Prostate gland (tissue), 2 donors: ENCODE measurements at regions not wholly inside any gene's neighbourhood (a gene's known extent, or its start where the extent isn't known, plus 50 kb on each side); places are given as distances from the start of the nearest gene placed in this dataset.

Experiments used
- POLR2A ChIP-seq: fragments of 450-650 bp; IDR thresholded peaks from one replicate; pipeline ENCODE4 v1.6.1; 2016; ENCODE audit warnings: antibody characterized with exemption, mild to moderate bottlenecking
- TF ChIP-seq, protein P1 (sequence below), 4 experiments: fragments of 200-600 bp in 2 of 4; fragments of 450-650 bp in 2 of 4; sonication (generic) in 2 of 4; IDR thresholded peaks; 1 replicate in 3 of 4; 2 replicates in 1 of 4; pipeline ENCODE4 v1.5.1; 2016 to 2019; ENCODE audit warnings: antibody characterized with exemption in 4 of 4, mild to moderate bottlenecking in 2 of 4, moderate library complexity in 2 of 4

DNA sequence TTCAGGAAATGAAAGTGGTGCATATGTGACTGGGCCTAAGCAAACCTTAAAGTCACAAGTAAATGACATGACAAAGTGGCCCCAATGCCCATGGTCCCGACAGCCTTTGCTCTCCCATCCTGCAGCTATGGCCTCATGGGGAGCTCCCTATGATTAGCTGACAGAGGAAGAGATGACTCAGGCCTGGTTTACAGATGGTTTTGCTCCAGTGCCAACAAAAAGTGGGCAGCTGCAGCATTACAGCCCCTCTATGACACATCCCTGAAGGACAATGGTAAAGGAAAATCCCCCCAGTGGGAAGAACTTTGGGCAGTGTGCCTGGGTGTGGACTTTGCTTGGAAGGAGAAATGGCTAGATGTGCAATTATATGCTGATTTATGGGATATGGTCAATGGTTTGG, 105.1 kb upstream of the ADCY1 start:
- TF ChIP-seq, protein P1, sequence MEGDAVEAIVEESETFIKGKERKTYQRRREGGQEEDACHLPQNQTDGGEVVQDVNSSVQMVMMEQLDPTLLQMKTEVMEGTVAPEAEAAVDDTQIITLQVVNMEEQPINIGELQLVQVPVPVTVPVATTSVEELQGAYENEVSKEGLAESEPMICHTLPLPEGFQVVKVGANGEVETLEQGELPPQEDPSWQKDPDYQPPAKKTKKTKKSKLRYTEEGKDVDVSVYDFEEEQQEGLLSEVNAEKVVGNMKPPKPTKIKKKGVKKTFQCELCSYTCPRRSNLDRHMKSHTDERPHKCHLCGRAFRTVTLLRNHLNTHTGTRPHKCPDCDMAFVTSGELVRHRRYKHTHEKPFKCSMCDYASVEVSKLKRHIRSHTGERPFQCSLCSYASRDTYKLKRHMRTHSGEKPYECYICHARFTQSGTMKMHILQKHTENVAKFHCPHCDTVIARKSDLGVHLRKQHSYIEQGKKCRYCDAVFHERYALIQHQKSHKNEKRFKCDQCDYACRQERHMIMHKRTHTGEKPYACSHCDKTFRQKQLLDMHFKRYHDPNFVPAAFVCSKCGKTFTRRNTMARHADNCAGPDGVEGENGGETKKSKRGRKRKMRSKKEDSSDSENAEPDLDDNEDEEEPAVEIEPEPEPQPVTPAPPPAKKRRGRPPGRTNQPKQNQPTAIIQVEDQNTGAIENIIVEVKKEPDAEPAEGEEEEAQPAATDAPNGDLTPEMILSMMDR (IDR thresholded peaks at IDR 0.05) = no peak
- no peak for TF ChIP-seq POLR2A
